GM21381 (cell line): ENCODE measurements at regions not wholly inside any gene's neighbourhood (a gene's known extent, or its start where the extent isn't known, plus 50 kb on each side); places are given as distances from the start of the nearest gene placed in this dataset.

ENCODE experiments used
- ATAC-seq: cut with Tn5 transposase; IDR thresholded peaks from one replicate; pipeline ENCODE4 v1.9.1; 2021; ENCODE audit warnings: mild to moderate bottlenecking, moderate library complexity; ENCODE audit not compliant: unreplicated experiment

DNA sequence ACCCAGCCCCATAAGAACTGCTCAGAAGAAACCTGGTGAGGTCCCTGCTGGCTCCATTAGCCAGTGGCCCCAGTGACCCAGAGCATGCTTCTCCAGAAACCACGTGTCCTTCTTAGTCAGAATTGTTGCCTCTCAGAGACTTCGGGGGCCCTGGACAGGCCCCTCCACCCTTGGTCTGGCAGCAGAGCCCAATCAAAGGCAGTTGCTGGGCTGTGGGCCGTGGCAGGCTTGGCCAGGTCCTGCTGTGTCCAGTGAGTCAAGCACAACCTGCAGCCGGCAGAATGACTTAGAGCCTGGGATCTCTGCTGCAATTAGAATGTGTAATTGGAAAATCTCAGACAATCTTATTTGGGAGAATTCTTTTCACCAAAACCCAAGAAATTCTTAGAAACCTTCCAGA, 502.0 kb upstream of the KLF4 start:
- no peak for ATAC-seq

DNA sequence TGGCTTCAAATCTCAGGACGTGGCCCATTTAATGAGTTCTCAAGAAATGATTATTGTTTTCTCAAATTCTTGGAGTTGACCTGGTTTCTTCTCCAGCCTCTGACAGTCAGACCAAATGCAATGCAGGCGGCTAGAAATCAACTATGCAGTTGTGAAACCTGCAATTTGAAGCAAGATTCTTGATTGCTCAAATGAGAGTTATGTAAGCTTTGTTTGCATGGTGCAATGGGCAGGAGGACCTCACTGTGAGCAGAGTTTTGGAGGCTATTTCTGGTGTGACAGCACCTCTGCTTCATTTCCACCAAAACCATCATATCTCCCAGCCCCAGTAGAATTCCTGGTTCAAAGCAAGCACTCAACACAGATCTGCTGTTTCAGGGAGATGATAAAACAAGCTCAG, 500.0 kb upstream of the KLF4 start:
- no peak for ATAC-seq

DNA sequence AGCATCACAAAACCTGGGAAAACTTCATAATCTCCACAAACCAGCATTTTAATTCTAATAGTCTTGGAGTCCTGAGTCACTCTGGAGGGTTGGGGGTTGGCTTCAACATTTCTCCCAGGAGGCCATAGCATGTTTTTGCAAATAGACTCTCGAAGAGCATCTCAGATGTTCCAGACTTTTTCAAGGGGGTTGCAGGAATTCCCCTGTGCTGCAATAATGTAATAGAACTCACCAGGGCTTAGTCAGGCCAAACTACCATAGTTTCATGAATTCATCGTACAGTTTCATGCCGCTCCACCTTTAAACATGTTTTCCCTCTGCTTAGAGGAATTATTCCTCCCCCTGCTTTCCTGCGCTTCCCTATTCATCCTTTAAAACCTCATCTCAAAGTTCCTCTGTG, 499.5 kb upstream of the KLF4 start:
- ATAC-seq = no peak

DNA sequence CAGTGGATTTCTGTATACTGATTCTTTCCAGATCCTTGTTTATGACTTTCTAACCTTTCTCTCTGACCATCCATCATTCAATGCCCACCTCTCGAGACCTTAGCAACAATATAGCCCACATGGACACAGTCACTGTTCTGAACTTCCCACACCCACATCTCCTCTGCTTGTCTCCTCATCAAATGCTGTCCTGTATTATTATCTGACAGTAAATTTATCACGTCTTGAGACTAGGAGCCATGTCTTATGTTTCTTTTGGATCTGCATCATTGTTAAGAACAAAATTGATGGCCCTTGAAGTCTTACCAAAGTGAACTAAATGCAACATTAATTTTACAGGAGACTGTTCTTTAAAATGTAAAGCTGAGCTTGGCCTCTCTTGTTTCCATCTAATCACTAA, 495.4 kb upstream of the KLF4 start:
- ATAC-seq = no peak

DNA sequence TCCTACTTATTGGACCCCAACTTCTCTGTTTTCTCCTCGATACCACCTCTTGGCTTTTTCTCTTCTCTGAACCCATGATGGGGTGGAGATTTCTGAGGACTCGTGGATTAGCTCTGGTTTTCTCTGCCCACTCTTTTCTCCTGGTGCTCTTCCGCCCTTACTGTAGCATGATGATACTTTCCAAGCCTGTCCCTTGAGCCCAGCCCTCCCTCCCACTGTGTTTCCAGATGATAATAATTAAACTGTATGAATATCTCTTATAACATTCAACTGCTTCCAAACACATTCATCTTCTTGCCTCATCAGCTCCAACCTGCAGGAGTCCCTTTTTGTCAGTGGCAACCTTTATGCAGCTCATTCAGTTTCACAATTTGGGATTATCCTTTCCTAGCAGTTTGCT, 494.2 kb upstream of the KLF4 start:
- ATAC-seq = no peak

DNA sequence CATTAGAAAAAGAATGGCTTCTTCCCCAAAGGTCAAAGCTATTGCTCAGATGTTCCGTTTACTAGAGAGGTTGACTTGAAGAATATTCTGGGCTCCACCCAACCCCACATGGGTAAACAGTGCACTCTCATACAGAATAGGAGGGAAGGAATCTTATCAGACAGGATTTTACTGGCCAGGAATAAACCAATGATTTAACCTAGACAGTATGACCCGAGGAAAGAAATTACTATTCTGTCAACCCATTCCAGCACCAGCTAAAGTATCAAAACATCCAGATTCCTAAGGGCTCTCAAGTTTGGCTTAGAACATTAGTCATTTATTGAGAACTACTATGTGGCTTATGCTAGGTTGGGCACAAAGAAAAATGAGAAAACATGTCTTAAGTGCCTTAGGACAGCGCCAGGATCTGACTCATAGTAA, 493.6 kb upstream of the KLF4 start:
- no peak for ATAC-seq

DNA sequence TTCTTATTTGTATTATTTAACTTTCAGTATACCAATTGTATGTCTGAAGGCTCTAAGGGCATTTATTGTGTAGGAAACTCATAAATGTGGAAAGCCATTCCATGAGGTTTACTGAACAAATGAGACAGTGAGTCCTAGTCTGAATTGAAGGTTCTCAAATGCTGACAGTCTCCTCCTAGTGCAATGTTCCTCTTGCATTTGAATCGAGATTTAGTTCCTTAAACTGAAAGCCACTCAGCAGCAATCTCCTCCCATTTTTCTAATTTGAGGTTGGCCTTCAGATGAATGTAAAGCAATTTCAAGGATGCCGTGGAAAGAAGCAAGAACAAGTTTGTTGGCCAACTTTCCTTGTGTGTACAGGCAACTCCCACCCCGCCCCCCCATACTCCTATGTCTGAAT, 493.2 kb upstream of the KLF4 start:
- no peak for ATAC-seq

DNA sequence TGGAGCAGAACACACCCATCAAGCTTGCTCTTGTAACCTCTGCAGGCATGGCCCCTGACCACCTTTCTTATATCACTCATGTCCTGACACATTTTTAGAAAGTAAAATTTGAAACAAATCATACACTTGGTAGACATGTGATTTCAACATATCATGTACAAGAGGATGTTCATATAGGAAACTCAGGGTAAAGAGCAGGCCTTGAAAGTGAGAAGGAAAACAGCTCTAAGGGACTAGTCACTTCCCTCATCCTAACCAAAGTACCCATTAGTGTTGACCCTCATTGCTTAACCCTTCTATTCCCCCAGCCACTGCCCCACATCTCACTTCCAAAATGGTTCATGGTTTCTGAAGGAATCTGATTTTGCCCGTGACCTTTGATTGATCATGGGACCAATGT, 492.4 kb upstream of the KLF4 start:
- no peak for ATAC-seq

DNA sequence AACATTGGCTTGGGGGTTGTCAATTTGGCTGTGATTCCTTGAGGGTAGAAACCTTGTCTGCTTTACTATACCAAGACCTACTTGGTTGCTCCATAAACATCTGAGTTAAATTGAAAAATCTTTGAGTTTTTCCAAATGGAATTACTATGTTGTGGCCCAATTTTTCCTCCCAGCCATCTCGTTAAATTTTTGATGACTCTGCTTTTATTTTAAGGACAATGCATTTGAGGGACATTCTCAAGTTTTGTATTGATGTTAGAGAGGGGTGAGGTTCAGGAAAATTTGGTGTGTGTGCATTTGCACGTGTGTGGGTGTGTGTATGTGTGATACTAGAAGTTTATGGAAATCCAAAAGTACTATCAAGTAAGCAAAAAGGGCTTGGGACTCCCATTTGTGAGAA, 491.4 kb upstream of the KLF4 start:
- no peak for ATAC-seq

DNA sequence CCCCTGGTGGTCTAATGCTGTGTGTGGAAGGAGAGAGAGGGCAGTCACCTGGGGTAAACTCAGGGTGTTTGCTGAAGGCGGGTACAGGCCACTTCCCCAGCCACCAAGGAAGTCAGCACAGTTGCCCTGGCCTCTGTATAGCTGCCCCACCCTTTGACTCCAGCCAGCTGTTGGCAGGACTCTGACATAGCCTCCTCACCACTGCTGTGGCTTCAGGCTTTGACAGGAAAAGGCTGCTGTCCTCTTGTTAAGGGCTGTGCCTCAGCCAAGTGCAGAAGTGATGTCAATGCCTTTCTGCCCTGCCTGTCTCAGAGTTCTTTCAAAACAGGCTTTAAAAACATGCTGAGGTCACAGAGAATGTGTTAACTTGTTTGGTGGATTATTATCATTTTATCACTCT, 487.2 kb upstream of the KLF4 start:
- no peak for ATAC-seq

DNA sequence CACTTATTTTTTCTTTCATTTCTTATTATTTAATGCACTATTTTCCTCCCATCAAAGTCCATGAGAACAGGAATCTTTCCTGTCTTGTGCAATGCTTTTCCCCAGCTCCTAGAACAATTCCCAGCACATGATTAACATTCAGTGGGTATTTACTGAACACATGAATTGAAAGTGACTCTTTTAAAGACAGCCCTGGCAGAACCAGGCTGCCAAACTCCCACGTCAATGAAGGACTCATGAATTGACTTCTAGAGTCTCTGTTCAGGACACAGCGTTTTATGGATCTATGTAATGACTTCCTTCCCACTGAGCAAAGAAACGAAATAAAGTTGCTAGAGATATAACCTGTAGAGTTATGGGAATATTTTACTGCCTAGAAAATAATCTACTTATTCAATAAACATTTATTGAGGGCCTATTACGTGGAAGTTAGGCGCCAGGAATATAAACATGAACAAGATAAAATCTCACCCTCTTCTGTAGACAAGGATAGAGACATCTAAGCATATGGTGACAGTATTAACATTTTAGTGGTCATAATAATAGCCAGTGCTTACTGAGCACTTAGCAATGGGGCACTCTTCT, 485.9 kb upstream of the KLF4 start:
- no peak for ATAC-seq

DNA sequence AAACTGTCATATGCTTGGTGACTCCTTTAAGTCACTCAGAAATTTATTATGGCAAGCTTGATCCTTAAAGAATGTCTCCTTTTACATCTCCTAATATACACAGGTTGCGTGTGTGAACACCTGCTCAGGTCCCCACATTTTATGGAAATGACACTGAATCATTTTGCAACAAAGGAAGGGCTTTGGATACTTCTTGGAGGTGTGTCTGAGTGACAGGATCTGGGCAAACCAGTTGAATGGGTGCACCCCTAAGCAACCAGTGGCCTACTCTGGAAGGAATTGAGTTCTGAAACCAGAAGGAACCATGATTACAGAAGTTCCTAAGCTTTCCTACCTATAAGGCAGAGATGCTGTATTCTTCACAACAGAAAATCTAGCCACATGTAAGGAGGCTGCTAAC, 483.9 kb upstream of the KLF4 start:
- ATAC-seq = no peak

DNA sequence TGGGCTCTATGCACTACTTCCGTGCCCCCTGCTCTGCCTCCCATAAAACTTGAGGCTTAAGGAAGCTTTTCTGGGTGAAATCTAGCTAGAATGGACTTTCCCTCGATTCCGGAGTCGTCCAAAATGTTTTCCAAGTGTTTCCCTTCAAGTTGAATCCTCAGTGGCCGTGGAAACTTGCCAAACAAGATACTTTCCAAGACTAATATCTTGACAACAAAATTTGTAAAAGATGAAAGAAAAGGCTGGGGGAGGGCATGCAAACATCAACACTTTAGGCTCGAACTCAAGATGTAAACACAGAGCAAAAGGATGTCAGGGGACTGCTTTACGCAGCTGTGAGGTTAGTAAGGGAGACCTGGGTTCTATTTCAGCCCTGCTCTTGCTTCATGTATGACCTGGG, 482.8 kb upstream of the KLF4 start:
- ATAC-seq = no peak

DNA sequence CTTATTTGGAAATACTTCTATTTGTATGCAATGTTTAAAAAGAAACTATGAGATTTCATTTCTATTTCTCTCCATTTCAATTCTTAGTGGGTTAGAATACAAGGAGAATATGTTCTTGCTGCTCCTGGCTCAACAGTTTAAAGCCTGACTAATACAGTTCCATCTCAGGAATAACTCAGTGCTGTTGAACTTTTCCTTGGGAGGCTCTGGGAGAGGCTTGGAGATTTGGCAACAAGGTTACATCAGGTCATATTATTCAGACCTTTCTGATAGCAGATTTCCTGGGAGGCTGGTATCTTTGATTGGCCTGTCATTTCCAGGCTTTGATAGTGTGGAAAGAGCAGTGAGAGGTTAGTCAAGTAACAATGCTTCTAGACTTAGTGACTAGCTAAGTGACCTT, 481.7 kb upstream of the KLF4 start:
- ATAC-seq = no peak

DNA sequence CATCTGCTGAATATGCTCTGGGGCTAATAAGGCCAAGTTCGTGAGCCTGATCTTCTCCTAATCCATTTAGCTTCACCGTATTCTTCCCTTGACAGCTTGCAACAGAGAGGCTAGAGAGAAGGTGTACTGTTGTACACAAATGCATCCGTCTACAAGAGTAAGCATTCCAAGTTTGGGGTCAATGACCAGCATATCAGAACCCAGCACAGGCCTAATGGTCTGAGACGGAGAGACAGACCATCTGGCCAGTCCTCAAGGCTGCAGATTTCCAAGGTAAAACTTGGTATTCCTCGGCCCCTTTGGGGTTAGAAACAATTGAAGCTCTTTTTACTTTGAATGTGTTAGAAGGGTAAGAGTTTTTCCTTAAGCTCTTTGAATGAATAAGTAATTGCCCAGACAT, 481.2 kb upstream of the KLF4 start:
- ATAC-seq = no peak

DNA sequence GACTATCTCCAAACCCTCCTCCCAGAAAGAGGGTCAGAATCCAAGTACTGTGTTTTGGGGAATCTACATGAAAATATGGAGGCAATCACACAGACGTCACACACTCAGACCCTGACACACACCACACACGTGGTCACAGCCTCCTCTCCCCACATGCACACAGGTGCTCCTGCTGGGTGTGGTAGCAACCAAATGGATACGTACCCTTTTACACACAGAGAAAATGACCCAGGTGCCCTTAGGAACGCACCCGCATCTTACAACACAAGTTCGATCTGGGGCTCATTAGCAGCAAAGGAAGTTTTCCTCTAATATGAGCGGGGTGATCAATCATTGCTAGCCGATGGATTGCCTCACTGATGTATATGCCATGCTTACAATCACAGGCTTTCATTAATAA, 480.2 kb upstream of the KLF4 start:
- no peak for ATAC-seq

DNA sequence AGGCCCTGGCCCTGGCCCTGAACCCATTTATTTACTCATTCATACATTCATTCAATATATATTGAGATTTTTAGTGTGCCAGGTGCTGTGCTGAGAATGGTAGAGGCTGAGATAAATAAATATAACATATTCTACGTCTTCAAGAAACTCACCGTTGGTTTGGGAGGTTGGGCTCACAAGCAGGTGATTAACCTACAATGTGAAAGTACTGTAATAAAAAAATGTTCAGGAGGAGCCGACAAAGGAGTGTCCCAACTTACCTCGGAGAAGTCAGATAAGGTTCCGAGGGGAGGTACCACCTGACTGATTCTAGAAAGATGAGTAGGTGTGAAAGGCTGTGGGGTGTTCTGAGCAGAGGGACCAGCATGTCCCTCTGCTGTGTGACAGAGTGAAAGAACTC, 479.6 kb upstream of the KLF4 start:
- ATAC-seq = no peak

DNA sequence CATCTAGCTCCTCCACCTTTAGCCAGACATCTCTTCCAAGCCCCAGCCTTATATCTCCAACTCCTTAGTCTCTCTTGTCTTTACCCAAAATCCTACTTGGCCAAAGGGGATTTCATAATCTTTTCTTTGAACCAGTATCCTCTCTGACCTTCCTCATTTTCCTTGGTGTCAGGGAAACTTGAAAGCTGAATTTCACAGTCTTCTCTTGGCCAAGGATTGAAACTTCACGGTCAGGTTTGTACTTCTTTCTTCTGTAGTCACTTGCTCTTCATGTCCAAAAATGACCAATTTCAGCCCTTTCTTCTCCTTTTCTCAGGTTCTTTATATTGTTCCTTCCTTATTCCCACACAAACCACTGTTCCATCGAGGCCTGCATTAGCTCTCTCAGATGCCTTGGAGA, 473.7 kb upstream of the KLF4 start:
- no peak for ATAC-seq

DNA sequence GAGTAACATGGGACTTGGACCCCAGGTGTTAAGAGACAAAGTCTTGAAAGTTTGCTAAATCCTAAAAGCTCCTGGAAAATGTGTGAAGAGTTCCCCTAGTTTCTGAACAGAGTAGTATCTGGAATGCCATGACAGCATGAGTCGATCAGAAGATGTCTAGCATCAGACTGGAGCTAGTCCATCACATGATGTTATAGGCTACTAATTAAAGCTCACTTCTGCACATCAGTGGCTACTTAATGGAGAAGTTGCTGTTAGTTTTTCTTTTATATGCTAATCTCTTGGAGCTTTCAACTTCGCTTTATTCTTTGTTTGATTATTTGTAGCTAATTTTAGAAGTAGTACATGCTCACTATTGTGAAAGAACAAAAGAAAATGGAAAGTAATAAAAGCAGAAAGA, 471.3 kb upstream of the KLF4 start:
- ATAC-seq = no peak

DNA sequence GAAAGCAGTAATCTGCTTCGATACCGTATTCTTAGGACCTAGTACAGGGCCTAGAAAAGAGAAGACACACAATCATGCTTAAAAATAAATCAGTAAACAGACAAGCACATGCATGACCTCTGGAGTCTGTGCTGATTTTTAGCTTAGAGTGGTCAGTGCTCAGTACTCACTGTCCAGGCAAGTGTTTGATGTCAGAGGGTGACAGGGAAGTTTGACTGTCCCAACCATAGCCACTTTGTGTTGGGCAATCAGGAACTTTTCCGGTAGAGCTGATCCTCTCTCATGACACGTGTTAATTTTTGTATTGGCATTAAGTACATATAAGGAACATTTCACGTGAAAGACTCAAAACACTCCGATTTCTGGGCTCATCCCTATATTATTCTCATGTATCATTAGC, 464.7 kb upstream of the KLF4 start:
- ATAC-seq = no peak

DNA sequence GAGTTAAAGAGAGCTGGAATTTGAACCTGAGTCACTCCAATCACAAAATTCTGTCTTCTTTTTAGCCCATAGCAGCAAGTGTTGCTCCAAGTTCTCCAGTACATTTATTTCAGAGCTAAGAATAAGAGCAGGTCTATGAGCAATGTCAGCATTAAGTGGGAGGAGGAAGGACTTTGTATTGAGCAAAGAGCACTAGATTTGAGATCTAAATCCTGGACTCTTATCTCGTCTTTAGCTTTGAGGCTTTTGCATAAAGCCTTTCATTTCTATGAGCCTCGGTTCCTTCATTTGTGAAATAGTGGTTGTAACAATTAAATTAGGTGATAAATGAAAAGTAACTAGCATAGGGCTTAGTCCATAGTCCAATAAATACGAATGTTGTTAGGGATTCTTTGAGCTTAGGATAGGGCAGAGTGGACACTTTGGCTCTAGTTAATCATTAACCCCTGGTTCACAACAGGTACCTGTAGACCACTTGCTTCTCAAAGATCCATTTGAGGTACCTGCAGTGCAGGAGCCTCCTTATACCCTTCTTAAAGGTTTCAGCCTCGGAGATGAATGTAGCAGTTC, 464.1 kb upstream of the KLF4 start:
- ATAC-seq = no peak

DNA sequence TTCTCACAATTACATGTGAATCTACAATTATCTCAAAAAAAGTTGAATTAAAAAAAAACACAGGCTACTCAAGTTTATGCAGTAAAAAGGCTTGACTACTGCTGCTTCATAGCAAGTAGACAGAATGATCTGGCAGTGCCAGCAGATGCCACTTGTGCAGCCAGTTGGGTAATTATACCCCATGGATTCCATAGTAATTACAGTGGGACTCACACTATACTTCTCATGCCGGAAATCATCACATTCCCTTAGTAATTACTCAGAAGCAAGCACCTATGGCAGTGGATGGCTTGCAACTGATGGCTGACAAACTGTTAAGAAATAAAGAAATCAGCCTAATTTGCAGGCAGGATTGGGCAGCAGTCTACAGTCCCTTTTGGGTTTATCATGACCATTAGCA, 463.2 kb upstream of the KLF4 start:
- no peak for ATAC-seq

DNA sequence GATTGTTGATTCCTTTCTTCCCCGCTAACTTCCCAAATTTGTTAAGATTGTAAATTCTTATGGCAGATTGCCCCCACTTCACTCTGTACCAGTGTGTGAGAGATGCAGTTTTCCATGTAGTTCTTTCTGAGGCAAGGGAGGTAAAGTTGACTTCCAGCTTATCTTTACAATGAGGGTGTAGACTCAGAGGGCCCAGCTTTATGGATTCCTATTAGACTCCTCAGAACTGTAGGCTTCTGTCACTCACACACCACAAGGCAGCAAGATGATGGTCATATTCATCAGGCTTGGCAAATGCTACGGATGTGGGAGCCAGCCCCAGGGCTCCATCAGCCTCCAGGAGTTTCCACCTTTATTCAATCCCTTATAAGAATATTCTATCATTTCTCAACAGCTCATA, 461.9 kb upstream of the KLF4 start:
- ATAC-seq = no peak

DNA sequence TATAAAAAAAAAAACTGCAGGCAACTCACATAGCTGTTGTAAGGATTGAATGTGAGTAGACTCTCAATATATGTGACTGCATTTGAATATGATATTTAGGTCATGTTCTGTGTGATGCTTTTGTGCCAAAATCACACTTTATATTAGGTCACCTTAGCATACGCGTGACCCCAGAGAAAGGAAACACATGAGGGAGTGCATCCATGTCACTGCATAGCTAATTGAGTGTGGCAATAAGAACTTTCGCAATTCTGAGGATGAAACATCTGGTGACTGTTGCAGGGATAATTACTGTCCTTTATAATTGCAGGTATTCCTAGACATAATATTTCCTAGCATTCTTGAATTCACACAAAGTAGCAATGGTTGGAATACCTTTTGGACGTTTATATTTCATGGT, 459.5 kb upstream of the KLF4 start:
- ATAC-seq = no peak
